ENCODE measurements at regions not wholly inside any gene's neighbourhood (a gene's known extent, or its start where the extent isn't known, plus 50 kb on each side); places are given as distances from the start of the nearest gene placed in this dataset.

GRCh38 chr16:9322769-9323168 lies 231.3 kb downstream of the HAPSTR1 start:
- TF ChIP-seq, protein P1, sequence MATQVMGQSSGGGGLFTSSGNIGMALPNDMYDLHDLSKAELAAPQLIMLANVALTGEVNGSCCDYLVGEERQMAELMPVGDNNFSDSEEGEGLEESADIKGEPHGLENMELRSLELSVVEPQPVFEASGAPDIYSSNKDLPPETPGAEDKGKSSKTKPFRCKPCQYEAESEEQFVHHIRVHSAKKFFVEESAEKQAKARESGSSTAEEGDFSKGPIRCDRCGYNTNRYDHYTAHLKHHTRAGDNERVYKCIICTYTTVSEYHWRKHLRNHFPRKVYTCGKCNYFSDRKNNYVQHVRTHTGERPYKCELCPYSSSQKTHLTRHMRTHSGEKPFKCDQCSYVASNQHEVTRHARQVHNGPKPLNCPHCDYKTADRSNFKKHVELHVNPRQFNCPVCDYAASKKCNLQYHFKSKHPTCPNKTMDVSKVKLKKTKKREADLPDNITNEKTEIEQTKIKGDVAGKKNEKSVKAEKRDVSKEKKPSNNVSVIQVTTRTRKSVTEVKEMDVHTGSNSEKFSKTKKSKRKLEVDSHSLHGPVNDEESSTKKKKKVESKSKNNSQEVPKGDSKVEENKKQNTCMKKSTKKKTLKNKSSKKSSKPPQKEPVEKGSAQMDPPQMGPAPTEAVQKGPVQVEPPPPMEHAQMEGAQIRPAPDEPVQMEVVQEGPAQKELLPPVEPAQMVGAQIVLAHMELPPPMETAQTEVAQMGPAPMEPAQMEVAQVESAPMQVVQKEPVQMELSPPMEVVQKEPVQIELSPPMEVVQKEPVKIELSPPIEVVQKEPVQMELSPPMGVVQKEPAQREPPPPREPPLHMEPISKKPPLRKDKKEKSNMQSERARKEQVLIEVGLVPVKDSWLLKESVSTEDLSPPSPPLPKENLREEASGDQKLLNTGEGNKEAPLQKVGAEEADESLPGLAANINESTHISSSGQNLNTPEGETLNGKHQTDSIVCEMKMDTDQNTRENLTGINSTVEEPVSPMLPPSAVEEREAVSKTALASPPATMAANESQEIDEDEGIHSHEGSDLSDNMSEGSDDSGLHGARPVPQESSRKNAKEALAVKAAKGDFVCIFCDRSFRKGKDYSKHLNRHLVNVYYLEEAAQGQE (IDR thresholded peaks at IDR 0.05; ENCODE audit: unreplicated experiment) = no peak
- TF ChIP-seq EZH2 (IDR thresholded peaks at IDR 0.05; ENCODE audit: low read depth, unreplicated experiment) = no peak
- TF ChIP-seq, protein P2, sequence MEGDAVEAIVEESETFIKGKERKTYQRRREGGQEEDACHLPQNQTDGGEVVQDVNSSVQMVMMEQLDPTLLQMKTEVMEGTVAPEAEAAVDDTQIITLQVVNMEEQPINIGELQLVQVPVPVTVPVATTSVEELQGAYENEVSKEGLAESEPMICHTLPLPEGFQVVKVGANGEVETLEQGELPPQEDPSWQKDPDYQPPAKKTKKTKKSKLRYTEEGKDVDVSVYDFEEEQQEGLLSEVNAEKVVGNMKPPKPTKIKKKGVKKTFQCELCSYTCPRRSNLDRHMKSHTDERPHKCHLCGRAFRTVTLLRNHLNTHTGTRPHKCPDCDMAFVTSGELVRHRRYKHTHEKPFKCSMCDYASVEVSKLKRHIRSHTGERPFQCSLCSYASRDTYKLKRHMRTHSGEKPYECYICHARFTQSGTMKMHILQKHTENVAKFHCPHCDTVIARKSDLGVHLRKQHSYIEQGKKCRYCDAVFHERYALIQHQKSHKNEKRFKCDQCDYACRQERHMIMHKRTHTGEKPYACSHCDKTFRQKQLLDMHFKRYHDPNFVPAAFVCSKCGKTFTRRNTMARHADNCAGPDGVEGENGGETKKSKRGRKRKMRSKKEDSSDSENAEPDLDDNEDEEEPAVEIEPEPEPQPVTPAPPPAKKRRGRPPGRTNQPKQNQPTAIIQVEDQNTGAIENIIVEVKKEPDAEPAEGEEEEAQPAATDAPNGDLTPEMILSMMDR (conservative IDR thresholded peaks at IDR 0.05; ENCODE audit: low read depth in 2 of 2) = no peak
- TF ChIP-seq POLR2AphosphoS5 (IDR thresholded peaks at IDR 0.05; ENCODE audit: low read depth) = no peak
- TF ChIP-seq, protein P3, sequence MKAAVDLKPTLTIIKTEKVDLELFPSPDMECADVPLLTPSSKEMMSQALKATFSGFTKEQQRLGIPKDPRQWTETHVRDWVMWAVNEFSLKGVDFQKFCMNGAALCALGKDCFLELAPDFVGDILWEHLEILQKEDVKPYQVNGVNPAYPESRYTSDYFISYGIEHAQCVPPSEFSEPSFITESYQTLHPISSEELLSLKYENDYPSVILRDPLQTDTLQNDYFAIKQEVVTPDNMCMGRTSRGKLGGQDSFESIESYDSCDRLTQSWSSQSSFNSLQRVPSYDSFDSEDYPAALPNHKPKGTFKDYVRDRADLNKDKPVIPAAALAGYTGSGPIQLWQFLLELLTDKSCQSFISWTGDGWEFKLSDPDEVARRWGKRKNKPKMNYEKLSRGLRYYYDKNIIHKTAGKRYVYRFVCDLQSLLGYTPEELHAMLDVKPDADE (IDR thresholded peaks at IDR 0.05) = no peak
- TF ChIP-seq JUNB (IDR thresholded peaks at IDR 0.05; ENCODE audit: unreplicated experiment) = no peak
- TF ChIP-seq ZNF114 (CRISPR knock-in tag; IDR thresholded peaks at IDR 0.05) = no peak
- TF ChIP-seq STAT1 (IDR thresholded peaks at IDR 0.05; ENCODE audit: unreplicated experiment) = no peak
